ENCODE measurements at regions not wholly inside any gene's neighbourhood (a gene's known extent, or its start where the extent isn't known, plus 50 kb on each side); places are given as distances from the start of the nearest gene placed in this dataset.

DNA sequence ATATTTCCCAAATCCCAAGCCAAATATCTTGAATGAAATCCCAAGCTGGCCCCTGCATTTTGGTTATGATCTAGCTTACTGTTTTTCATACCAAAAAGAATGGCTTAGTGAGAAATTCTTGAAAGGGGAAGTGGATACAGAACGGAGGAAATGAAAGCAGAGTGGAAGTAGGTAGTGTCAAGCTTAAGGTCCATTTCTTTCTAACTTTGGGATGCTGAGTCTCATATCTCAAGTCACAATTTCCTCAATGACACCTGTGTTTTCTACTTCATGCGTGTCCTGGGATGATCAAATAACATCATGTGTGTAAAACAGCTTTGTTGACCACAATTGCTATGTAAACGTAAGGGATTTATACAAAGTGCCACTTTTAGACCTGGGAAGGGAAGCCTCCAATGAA lies 238.8 kb upstream of the SLC35B3 start:
- no peak for DNase-seq (ENCODE audit: low read depth in 2 of 2)

DNA sequence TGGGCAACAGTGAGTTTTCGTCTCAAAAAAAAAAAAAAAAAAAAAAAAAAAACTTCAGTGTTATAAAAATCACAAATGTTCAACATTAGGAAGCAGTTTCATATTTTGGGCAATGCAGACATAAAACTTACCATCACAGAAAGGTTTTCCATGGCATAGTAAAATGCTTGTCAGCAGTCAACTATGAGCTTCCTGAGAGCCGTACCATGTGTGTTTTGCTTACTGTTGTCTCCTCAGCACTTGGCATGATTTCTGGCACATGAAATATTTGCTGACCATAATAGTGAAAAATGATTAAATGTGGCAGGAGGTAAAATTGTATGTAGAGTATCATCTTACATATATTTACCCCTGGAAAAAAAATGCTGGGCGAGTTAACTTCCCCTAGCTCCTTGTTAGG lies 237.5 kb upstream of the SLC35B3 start:
- no peak for DNase-seq (ENCODE audit: low read depth in 2 of 2)

DNA sequence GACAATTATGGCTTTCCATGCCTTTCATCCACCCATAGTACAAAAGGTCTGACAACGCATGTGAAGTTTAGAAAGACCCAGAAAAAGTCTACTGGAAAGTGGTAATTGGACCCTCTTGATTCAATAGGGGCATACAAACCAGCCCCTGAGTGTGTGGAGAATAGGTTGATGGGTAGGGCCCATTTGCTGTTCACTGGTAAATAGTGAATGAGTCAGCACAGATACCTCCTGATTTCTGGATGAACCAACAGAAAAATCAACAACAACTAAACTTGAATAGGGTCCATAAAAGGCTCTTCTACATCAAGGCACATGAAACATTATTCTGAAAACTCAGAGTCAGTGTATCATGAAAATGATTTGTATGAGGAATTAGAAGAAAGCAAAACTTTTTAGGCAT lies 235.4 kb upstream of the SLC35B3 start:
- no peak for DNase-seq (ENCODE audit: low read depth in 2 of 2)

DNA sequence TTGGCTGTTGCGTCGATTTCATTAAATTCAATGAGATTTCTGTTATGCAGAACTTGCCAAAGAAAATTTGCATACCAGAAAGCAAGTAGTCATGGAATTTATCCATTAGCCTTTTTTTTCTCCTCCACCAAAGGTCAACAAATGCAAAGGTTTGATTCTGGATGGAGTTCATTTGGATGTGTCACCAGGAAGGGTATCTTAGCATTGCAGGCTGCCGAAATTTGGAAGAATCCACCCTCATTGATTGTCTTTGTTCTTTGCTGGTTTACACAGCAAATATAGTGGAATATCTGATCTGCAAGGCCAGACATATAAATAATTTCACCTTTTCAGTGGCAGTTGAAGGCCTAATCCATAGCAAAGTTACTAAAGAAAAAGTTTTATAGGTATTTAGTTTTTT lies 229.4 kb upstream of the SLC35B3 start:
- no peak for DNase-seq (ENCODE audit: low read depth in 2 of 2)

DNA sequence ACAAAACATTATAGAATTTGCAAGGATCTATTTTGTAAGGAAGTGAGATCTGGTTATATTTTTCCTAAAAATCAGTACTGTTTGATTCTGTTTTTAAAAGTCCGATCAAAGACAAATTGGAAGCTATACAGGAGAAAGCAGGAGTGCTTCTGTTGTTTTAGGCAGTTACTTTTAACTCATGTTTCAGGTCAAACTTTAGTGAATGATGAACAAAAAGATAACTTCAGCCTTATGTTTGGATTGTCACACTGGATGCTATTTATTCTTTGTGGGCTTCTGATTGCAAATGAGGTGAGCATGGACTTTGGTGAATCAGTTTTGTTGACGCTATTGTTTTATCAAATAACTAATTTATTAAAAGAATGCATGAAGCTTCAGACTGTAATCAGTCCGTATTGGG lies 228.7 kb upstream of the SLC35B3 start:
- no peak for DNase-seq (ENCODE audit: low read depth in 2 of 2)

DNA sequence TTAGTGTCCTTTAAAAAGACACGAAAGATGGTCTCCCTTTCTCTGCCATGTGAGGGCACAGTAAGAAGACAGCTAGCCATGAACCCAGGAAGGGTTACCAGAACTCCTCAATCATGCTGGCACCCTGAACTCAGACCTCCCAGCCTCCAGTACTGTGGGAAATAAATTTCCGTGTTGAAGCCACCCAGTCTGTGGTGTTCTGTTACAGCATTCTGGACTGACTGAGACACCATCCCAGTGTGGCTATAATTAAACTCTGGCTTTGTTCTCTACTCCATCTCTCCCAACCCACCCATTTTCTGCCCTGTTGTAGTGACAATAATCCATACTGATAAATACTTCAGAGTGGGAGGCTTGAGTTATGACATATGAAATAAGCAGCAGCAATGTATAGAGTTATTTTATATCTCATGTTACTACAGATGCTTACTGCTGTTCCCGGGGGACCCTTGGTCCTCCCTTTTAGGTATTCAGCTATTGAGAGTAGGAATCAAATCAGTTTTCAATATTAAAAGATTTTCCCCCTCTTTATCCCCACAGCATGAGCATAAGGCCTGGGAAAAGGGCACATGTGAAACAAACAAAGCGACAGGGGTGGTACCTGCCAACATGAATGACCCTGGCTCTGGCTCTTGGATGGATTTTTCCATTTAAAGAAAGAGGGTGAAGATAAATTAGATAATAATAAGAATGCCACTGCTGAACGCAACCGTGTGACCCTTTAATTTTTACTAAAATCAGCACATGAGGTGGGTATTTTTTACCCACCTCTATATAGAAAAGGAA lies 224.3 kb upstream of the SLC35B3 start:
- no peak for DNase-seq (ENCODE audit: low read depth in 2 of 2)

DNA sequence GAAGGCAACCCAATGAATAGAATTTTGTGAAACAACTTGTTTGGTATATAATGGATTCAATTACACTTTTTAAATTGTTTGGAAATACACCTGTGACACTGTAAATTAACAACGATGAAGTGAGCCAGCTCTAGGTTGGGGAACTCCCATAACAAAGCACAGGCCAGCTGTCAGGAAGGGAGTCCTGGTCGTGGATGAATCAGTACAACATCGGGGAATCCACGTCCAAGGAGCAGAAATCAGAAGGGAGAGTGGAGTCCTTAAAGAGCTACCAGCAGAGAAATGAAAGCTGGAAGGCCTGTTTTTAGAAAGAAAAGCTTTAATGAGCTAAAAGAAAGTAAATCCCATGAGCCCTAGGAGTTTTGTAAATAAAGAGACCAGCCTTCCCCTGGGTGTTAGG lies 223.1 kb upstream of the SLC35B3 start:
- no peak for DNase-seq (ENCODE audit: low read depth in 2 of 2)

DNA sequence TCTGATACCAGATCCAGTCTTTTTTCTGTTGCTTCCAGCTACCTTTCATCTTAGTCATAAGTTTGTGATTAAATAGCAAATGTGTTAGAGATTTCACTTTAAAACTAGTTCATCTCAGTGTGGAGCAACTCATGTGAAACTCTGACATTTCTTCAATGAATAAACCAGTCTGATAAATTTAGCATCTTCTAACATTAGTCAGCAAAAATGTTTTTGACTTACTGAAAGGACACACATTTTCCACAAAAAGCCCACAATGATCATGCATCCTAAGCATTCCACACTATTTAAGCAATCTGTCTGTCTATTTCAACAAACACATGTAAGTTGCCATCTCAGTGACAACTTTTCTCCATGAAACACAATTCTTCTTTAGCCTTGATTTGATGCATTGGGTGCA lies 222.2 kb upstream of the SLC35B3 start:
- no peak for DNase-seq (ENCODE audit: low read depth in 2 of 2)

DNA sequence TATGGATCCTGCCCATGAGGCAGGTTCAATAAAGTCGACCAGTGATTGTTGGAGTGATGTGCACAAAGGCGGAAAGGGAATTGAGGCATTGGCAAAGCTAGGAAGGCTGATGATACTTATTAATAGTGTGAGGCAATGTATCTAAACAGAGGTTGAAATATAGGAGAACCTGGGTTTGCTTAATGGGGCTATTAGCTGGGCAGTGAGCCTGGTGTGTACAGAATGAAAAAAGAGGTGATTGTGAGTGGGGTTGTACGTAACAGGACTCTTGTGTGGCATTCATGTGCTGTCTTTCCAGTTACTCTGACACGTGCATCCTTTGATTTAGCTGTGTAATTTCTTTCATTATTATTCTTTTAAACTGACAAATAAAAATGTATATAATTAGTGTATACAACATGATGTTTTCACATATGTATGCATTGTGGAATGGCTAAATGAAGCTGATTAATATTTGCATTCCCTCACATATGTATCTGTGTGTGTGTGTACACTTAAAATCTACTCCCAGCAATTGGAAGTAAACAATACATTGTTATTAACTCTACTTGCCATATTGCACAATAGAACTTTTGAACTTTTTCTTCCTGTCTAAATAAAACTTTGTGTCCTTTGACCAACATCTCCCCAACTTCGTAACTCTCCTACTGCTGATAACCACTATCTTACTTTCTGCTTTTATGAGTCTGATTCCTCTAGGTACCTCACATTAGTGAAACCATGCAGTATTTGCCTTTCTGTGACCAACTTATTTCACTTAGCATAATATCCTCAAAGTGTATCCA lies 220.5 kb upstream of the SLC35B3 start:
- no peak for DNase-seq (ENCODE audit: low read depth in 2 of 2)

DNA sequence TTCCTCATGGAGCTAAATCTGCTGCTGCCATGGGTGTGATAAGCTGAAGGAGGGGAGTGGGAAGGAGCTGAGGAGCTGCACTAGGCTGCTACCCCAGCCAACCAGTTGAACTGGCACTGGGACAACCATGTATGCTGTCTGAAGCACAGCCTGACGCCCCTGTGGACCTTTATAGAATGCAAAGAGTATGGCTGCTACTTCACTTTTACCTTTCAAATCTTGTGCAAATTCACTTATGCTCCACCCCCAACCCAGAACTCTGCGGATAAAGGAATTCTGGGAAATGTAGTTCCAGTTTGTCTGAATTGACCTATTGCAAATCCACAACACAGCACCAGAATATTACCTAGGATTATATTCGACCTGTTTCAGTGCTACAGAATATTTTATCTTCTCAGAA lies 217.4 kb upstream of the SLC35B3 start:
- no peak for DNase-seq (ENCODE audit: low read depth in 2 of 2)

DNA sequence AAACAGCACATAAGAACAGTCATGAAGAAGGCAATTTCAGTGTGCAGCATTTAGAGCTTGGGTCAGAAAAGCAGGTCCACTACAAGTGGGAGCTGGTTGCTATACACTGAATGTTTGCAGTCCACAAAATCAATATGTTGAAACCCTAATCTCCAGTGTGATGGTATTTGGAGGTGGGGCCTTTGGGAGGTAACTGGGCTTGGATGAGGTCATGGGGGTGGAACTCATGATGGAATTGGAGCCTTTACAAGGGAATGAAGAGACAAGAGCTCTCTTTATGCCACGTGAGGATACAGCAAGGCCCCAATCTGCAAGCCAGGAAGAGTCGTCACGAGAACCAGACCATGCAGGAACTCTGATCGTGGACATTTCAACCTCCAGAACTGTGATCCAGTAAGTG lies 216.7 kb upstream of the SLC35B3 start:
- DNase-seq (ENCODE audit: low read depth in 2 of 2), result no peak

DNA sequence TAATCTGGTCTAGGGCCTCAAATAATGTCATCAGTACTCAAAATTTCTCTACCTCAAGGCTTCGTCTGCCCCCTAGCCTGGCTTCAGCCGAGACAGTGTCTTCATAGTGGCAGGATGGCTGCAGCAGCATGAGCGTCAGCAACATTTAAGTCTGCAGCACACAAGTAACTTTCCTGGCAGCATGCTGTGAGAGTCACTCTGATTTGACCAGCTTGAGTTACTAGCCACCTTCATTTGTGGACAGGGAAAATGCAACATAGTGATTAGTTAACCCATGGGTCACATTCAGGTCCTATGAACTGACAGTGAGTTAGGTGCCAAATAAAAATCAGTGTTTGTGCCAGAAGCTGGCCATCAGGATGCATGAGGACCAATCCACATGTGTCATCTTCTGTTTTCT lies 209.9 kb upstream of the SLC35B3 start:
- DNase-seq (ENCODE audit: low read depth in 2 of 2), result no peak

DNA sequence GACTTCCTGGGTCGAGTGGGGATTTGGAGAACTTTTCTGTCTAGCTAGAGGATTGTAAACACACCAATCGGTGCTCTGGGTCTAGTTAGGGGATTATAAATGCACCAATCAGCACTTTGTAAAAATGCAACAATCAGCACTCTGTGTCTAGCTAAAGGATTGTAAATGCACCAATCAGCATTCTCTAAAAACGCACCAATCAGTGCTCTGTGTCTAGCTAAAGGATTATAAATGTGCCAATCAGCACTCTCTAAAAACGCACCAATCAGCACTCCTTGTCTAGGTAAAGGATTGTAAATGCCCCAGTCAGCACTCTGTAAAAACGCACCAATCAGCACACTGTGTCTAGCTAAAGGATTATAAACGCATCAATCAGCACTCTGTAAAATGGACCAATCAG lies 209.0 kb upstream of the SLC35B3 start:
- no peak for DNase-seq (ENCODE audit: low read depth in 2 of 2)

DNA sequence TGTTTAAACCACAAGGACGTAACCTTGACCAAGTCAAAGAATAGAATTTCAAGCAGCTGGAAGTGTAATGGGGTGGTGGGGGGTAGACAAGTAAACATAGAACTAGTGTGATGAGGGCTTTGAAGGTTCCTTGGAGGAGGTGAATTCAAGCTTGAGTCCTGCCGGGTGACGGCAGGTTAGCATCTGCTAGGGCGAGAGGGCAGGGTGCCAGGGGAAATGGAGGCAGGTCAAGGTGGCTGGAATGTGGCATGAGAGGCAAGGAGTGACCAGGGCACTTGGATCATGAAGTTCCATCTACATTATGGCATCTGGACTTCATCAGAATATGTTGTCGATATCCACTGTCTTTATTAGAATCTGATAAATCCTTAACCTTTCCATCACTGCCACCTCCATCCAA lies 207.5 kb upstream of the SLC35B3 start:
- no peak for DNase-seq (ENCODE audit: low read depth in 2 of 2)

DNA sequence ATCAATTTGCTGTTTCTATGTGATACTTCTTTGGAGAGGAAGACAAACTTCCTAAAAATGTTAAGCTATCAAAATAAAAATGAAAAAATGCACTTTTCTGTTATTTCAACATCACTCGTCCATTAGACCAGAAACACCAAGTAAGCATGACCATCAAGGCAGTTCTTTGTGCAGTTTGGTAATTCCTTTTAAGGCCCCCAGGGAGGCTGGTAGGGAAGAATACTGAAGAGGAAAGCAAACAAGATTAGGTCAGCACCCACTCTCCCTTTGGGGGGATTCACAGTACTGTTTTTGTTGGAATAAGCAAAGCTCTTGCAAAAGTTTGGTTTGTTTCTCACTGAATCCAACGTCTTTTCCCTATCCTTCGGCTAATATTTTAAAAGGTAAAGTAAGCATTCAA lies 206.8 kb upstream of the SLC35B3 start:
- no peak for DNase-seq (ENCODE audit: low read depth in 2 of 2)

DNA sequence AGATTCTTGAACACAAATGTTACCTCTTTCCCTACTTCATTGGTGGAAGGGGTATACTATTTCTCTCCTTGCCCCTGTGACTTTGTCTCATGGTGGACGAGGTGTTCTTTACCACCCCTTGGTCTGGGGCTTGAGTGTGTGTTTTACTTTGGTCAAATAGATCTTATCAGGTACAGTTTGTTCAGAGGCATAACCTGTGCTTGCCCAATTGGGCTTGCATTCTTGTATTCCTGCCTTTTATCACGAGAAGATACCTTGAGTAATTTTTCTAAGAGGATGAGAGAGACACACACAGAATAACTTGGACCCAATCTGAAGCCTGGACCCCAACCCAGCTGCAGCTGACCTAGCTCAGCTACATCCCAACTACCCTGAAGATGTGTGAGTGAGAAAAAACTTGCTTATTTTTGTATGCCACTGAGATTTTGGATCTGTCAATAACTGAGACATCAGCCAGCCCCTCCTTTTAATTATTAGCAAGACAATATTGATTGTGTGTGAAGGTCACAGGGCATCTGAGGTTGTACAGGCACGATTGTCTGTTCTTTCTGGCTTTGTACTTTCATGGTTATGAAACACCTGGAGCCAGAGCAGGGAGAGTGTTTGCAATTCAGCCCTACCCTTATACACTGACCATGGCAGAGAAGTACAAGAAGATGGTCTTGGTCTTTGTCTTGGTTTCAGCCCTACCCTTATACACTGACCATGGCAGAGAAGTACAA lies 204.7 kb upstream of the SLC35B3 start:
- DNase-seq (ENCODE audit: low read depth in 2 of 2), result no peak

DNA sequence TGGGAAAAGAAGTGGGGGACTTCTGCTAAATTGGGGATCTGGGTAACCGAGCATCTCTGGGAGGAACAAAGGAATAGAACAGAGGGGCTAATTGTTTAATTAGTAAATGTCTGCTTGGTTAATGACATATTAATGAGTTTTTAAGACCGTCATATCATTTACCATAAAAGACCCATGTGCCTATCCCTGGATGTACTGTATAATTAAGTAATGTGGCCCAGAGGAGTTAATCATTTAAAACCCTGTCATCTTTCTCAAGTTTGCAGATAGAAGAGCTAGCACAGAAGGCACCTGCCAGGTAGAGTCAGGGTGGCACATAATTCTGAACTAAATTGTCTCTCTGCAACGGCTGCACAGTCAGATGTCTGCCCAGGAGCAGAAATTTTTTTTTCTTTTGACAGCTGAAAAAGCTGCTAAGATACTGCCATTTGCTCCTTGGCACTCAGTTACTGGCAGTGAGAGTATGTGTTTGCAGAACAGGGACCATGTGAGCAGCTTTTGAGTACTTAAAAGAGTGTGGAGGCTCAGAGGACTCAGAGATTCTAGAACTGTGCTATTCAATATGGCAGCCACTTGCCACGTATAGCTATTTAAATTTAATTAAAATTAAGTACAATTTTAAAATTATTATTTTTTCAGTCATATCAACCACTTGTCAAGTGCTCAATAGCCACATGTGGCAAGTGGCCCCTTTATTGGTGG lies 202.7 kb upstream of the SLC35B3 start:
- no peak for DNase-seq (ENCODE audit: low read depth in 2 of 2)

DNA sequence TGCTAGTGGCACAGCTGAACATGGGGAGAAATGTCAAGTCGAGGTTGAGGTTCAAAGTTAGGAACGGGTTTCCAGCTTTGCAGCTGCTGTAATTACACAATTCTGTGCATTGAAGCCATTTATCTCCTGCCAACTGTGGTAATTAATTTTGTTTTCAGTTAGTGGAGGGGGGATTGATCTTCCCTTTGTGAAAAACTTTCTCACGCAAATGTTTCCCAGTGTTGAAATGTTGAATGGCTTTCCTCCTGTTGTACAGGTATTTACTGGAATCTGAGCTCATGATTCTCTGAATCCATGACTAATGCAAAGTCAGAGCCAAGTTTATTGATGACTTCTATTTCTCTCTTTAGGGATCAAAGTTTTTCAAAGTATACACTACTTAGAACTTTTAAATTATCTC lies 198.4 kb upstream of the SLC35B3 start:
- DNase-seq (ENCODE audit: low read depth in 2 of 2), result no peak

DNA sequence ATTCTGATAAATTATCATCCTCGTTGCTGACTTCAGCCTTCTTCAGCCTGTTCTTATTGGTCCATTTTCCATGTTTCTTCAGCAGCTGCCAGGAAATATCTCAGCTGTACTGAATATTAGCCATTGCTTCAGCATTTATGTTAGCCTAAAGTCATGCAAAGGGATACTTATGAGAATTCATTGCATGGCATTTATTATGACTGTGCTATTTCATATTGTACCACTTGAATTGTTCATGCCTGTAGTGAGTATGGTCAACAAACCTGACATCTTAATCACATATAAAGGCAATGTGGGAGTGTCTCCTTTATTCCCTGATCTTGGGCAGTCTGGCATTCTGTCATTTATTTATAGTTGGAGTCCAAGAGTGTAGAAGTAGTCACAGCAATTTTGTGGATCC lies 193.4 kb upstream of the SLC35B3 start:
- no peak for DNase-seq (ENCODE audit: low read depth in 2 of 2)

DNA sequence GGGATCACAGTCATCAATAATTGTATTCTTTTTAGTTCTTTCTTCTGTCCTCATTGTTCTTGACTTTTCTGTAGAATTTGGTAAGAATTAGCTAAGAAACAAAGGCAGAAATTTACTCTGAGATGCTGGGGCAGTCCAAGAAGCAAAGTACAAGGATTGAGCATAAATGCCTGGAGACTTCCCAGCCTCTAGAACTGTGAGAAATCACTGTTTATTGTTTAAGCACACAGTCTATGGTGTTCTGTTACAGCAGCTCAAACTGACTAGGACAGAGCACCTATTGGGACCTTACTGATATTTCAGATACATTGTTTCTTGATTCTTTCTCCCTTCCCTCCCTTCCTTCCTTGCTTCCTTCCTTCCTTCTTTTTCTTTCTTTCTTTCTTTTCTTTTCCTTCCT lies 192.7 kb upstream of the SLC35B3 start:
- no peak for DNase-seq (ENCODE audit: low read depth in 2 of 2)

DNA sequence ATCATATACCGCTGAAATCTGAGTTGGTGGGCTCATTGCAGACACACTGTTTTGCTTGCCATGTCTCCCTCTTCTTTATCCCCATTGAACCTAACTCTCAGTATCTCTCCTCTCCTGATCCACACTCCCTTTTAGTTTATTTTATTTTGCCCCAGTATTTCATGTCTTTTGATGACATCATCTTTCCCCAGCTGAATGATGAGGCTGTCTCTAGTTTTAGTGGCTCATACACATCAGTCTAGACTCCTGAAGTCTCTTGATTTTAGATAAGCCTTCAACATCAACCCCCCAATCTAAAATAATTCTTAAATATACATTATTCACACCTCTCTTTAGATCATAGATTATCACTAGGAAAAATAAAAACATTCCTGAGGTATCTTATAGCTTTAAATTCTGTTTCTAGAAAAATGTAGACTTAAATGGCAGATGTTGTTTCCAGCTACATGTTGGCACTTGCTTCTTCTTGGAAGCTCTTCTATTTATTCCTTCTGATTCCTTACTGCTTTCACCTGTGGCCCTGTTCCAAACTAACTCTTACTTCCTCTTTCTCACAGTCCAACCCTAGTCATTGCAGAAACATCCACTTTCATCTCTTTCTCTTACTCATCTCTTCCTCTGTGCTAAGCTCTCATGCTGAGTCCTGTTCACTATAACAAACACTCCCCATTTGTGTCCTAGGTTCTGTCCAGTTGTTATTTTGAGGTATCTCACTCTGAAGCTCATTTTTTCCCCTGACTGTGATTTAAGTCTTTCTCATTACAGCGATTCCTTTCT lies 191.9 kb upstream of the SLC35B3 start:
- DNase-seq (ENCODE audit: low read depth in 2 of 2), result no peak

Data from dermis microvascular lymphatic vessel endothelial cell (primary cell).